ENCODE measurements at regions not wholly inside any gene's neighbourhood (a gene's known extent, or its start where the extent isn't known, plus 50 kb on each side); places are given as distances from the start of the nearest gene placed in this dataset.

GRCh38 chr6:2410656-2411380 is 165.4 kb upstream of the GMDS start:
- H3K9me3 ChIP-seq (ENCODE audit: control insufficient read depth, insufficient read depth, low read depth, low read length), result no peaks in the 10 kb centered on the region
- TF ChIP-seq ZNF791 (tag by site-specific recombination; IDR thresholded peaks at IDR 0.05) (no peak), ZNF248 (tag by site-specific recombination; IDR thresholded peaks at IDR 0.05) (no peak), TCF7L2 (IDR thresholded peaks at IDR 0.05; ENCODE audit: borderline replicate concordance, low read depth, low read length) (no peak), YY1 (tag by site-specific recombination; IDR thresholded peaks at IDR 0.05) (no peak)
- no peak overlapping the region for H3K4me3 ChIP-seq (ENCODE audit: low read depth, low read length)
- no peaks in the 10 kb centered on the region for H3K4me1 ChIP-seq (ENCODE audit: control insufficient read depth, insufficient read depth, low read length)
- H3K27ac ChIP-seq (ENCODE audit: extremely low read depth, low read depth, low read length), result no peak overlapping the region
- H3K36me3 ChIP-seq (ENCODE audit: control insufficient read depth in 2 of 2, insufficient read depth in 1 of 2, low read length in 2 of 2), result no peaks in the 10 kb centered on the region
- ChIA-PET POLR2A (no interaction called here), CTCF (interaction anchor here (0.6 kb wide), 2 partner anchors 59 to 234 kb away, joined by 3 read pairs; no protein-coding TSS in a partner anchor)

- H3K9me3 ChIP-seq (ENCODE audit: control insufficient read depth, insufficient read depth, low read depth, low read length), result no peaks in the 10 kb centered on the region
- H3K36me3 ChIP-seq (ENCODE audit: control insufficient read depth in 2 of 2, insufficient read depth in 1 of 2, low read length in 2 of 2), result no peaks in the 10 kb centered on the region
- POLR2A ChIA-PET, result no interaction called here
- H3K27ac ChIP-seq (ENCODE audit: extremely low read depth, low read depth, low read length), result no peak overlapping the region
- no peak overlapping the region for H3K4me3 ChIP-seq (ENCODE audit: low read depth, low read length)
- H3K4me1 ChIP-seq (ENCODE audit: control insufficient read depth, insufficient read depth, low read length), result no peaks in the 10 kb centered on the region
- CTCF ChIA-PET, result no interaction called here
- no peak for TF ChIP-seq ZSCAN4 (tag by site-specific recombination; IDR thresholded peaks at IDR 0.05)
- no peak for TF ChIP-seq PRDM1 (tag by site-specific recombination; IDR thresholded peaks at IDR 0.05)
- TF ChIP-seq GLIS2 (tag by site-specific recombination; IDR thresholded peaks at IDR 0.05), result no peak
- no peak for TF ChIP-seq ZNF433 (tag by site-specific recombination; IDR thresholded peaks at IDR 0.05; ENCODE audit: low read depth)
- TF ChIP-seq ZNF629 (tag by site-specific recombination; IDR thresholded peaks at IDR 0.05), result no peak
- TF ChIP-seq ZNF24 (tag by site-specific recombination; IDR thresholded peaks at IDR 0.05), result no peak
- TF ChIP-seq ZNF785 (tag by site-specific recombination; IDR thresholded peaks at IDR 0.05), result no peak
- TF ChIP-seq WT1 (tag by site-specific recombination; IDR thresholded peaks at IDR 0.05), result no peak
- TF ChIP-seq ZNF169 (tag by site-specific recombination; IDR thresholded peaks at IDR 0.05), result no peak
- no peak for TF ChIP-seq ZNF707 (tag by site-specific recombination; IDR thresholded peaks at IDR 0.05)
- no peak for TF ChIP-seq ZNF677 (tag by site-specific recombination; IDR thresholded peaks at IDR 0.05)
- TF ChIP-seq ZFP3 (tag by site-specific recombination; IDR thresholded peaks at IDR 0.05; ENCODE audit: low read depth), result no peak
- TF ChIP-seq KLF16 (tag by site-specific recombination; IDR thresholded peaks at IDR 0.05), result no peak
- TF ChIP-seq HOXA7 (CRISPR knock-in tag; IDR thresholded peaks at IDR 0.05; ENCODE audit: borderline replicate concordance), result no peak
- no peak for TF ChIP-seq ZNF324 (tag by site-specific recombination; IDR thresholded peaks at IDR 0.05)
- TF ChIP-seq ZNF423 (tag by site-specific recombination; IDR thresholded peaks at IDR 0.05), result no peak
- TF ChIP-seq ZEB2 (tag by site-specific recombination; IDR thresholded peaks at IDR 0.05), result no peak
- TF ChIP-seq AEBP2 (tag by site-specific recombination; IDR thresholded peaks at IDR 0.05; ENCODE audit: borderline replicate concordance), result no peak
These were observed 162.1 kb upstream of the GMDS start for GRCh38 chr6:2407525-2407924.
